ENCODE measurements at regions not wholly inside any gene's neighbourhood (a gene's known extent, or its start where the extent isn't known, plus 50 kb on each side); places are given as distances from the start of the nearest gene placed in this dataset.

DNA sequence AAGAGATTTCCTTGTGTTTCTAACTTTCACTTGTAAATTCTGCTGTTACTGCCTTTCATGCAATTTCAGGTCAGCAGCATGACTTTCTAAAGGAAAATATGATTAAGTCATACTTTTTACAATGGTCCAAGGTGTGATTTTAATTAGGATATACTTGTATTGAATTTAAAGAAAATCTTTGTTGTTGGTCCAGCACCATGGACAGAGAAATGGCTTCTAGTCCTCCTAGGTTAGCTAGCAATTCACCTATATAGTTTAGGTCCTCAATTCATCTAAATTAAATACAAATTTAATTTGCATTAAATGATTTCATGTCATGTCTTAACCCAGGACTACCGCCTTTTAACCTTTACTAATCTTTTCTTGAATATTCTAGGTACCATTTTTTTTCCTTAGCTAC is 304.9 kb upstream of the RPS6KA3 start:
- Histone ChIP-seq H3K27ac (ENCODE audit: extremely low read depth, low read depth, low read length) (no peak overlapping the region), H3K36me3 (ENCODE audit: control insufficient read depth in 2 of 2, insufficient read depth in 1 of 2, low read length in 2 of 2) (no peaks in the 10 kb centered on the region), H3K4me3 (ENCODE audit: low read depth, low read length) (no peak overlapping the region), H3K9me3 (ENCODE audit: control insufficient read depth, insufficient read depth, low read depth, low read length) (no peaks in the 10 kb centered on the region), H3K4me1 (ENCODE audit: control insufficient read depth, insufficient read depth, low read length) (no peaks in the 10 kb centered on the region)
- POLR2A ChIA-PET, result no interaction called here
- TF ChIP-seq, protein P1, sequence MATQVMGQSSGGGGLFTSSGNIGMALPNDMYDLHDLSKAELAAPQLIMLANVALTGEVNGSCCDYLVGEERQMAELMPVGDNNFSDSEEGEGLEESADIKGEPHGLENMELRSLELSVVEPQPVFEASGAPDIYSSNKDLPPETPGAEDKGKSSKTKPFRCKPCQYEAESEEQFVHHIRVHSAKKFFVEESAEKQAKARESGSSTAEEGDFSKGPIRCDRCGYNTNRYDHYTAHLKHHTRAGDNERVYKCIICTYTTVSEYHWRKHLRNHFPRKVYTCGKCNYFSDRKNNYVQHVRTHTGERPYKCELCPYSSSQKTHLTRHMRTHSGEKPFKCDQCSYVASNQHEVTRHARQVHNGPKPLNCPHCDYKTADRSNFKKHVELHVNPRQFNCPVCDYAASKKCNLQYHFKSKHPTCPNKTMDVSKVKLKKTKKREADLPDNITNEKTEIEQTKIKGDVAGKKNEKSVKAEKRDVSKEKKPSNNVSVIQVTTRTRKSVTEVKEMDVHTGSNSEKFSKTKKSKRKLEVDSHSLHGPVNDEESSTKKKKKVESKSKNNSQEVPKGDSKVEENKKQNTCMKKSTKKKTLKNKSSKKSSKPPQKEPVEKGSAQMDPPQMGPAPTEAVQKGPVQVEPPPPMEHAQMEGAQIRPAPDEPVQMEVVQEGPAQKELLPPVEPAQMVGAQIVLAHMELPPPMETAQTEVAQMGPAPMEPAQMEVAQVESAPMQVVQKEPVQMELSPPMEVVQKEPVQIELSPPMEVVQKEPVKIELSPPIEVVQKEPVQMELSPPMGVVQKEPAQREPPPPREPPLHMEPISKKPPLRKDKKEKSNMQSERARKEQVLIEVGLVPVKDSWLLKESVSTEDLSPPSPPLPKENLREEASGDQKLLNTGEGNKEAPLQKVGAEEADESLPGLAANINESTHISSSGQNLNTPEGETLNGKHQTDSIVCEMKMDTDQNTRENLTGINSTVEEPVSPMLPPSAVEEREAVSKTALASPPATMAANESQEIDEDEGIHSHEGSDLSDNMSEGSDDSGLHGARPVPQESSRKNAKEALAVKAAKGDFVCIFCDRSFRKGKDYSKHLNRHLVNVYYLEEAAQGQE (tag by site-specific recombination; IDR thresholded peaks at IDR 0.05), result peak; percentile 84
- TF ChIP-seq, protein P2, sequence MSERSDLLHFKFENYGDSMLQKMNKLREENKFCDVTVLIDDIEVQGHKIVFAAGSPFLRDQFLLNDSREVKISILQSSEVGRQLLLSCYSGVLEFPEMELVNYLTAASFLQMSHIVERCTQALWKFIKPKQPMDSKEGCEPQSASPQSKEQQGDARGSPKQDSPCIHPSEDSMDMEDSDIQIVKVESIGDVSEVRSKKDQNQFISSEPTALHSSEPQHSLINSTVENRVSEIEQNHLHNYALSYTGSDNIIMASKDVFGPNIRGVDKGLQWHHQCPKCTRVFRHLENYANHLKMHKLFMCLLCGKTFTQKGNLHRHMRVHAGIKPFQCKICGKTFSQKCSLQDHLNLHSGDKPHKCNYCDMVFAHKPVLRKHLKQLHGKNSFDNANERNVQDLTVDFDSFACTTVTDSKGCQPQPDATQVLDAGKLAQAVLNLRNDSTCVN (tag by site-specific recombination; optimal IDR thresholded peaks at IDR 0.05), result no peak
- no peak for TF ChIP-seq ZNF416 (tag by site-specific recombination; IDR thresholded peaks at IDR 0.05)
- CTCF ChIA-PET, result interaction anchor here (0.6 to 1.1 kb wide), 3 partner anchors 18 to 122 kb away, joined by 3 to 4 read pairs (median 3); no protein-coding TSS in a partner anchor

DNA sequence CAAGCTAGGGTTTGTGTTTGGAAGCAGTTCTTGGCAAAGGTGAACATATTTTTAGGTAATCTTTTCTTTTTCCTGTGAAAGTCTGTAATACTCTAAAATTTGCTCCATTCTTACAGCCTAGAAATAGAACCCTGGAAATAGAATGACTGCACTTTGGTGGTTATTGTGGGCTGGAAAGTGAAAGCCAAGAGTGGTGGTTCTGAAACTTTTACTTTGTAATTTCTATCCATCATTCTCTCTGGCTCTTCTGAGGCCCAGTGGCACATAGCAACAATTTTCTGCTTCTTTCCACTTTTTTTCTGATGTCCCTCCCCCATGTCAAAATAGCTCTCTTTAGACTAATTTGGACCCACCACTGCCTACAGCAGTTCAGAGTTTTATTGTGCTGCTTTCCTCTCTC is 300.4 kb upstream of the RPS6KA3 start:
- POLR2A ChIA-PET, result no interaction called here
- H3K9me3 ChIP-seq (ENCODE audit: control insufficient read depth, insufficient read depth, low read depth, low read length), result no peaks in the 10 kb centered on the region
- H3K36me3 ChIP-seq (ENCODE audit: control insufficient read depth in 2 of 2, insufficient read depth in 1 of 2, low read length in 2 of 2), result no peaks in the 10 kb centered on the region
- H3K4me1 ChIP-seq (ENCODE audit: control insufficient read depth, insufficient read depth, low read length), result no peaks in the 10 kb centered on the region
- TF ChIP-seq GLIS1 (tag by site-specific recombination; IDR thresholded peaks at IDR 0.05), result no peak
- no peak for TF ChIP-seq ZNF214 (tag by site-specific recombination; IDR thresholded peaks at IDR 0.05; ENCODE audit: borderline replicate concordance)
- TF ChIP-seq ZNF341 (tag by site-specific recombination; IDR thresholded peaks at IDR 0.05; ENCODE audit: low read depth), result no peak
- TF ChIP-seq ZNF423 (tag by site-specific recombination; IDR thresholded peaks at IDR 0.05), result no peak
- TF ChIP-seq, protein P3, sequence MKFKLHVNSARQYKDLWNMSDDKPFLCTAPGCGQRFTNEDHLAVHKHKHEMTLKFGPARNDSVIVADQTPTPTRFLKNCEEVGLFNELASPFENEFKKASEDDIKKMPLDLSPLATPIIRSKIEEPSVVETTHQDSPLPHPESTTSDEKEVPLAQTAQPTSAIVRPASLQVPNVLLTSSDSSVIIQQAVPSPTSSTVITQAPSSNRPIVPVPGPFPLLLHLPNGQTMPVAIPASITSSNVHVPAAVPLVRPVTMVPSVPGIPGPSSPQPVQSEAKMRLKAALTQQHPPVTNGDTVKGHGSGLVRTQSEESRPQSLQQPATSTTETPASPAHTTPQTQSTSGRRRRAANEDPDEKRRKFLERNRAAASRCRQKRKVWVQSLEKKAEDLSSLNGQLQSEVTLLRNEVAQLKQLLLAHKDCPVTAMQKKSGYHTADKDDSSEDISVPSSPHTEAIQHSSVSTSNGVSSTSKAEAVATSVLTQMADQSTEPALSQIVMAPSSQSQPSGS (tag by site-specific recombination; IDR thresholded peaks at IDR 0.05; ENCODE audit: low read depth), result no peak
- TF ChIP-seq ZNF473 (tag by site-specific recombination; IDR thresholded peaks at IDR 0.05), result no peak
- TF ChIP-seq ZNF585B (tag by site-specific recombination; IDR thresholded peaks at IDR 0.05), result no peak
- TF ChIP-seq ZNF707 (tag by site-specific recombination; IDR thresholded peaks at IDR 0.05), result no peak
- no peak for TF ChIP-seq ZNF10 (tag by site-specific recombination; IDR thresholded peaks at IDR 0.05)
- no peak for TF ChIP-seq ZNF558 (tag by site-specific recombination; IDR thresholded peaks at IDR 0.05)
- no peak for TF ChIP-seq ZNF426 (tag by site-specific recombination; IDR thresholded peaks at IDR 0.05)
- TF ChIP-seq ZNF664 (tag by site-specific recombination; IDR thresholded peaks at IDR 0.05), result no peak
- TF ChIP-seq ZNF311 (tag by site-specific recombination; IDR thresholded peaks at IDR 0.05; ENCODE audit: borderline replicate concordance), result no peak
- TF ChIP-seq, protein P4, sequence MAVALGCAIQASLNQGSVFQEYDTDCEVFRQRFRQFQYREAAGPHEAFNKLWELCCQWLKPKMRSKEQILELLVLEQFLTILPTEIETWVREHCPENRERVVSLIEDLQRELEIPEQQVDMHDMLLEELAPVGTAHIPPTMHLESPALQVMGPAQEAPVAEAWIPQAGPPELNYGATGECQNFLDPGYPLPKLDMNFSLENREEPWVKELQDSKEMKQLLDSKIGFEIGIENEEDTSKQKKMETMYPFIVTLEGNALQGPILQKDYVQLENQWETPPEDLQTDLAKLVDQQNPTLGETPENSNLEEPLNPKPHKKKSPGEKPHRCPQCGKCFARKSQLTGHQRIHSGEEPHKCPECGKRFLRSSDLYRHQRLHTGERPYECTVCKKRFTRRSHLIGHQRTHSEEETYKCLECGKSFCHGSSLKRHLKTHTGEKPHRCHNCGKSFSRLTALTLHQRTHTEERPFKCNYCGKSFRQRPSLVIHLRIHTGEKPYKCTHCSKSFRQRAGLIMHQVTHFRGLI (tag by site-specific recombination; IDR thresholded peaks at IDR 0.05), result no peak
- TF ChIP-seq IKZF3 (tag by site-specific recombination; IDR thresholded peaks at IDR 0.05), result no peak
- no peak for TF ChIP-seq ZNF530 (tag by site-specific recombination; IDR thresholded peaks at IDR 0.05; ENCODE audit: low read depth)
- TF ChIP-seq, protein P5, sequence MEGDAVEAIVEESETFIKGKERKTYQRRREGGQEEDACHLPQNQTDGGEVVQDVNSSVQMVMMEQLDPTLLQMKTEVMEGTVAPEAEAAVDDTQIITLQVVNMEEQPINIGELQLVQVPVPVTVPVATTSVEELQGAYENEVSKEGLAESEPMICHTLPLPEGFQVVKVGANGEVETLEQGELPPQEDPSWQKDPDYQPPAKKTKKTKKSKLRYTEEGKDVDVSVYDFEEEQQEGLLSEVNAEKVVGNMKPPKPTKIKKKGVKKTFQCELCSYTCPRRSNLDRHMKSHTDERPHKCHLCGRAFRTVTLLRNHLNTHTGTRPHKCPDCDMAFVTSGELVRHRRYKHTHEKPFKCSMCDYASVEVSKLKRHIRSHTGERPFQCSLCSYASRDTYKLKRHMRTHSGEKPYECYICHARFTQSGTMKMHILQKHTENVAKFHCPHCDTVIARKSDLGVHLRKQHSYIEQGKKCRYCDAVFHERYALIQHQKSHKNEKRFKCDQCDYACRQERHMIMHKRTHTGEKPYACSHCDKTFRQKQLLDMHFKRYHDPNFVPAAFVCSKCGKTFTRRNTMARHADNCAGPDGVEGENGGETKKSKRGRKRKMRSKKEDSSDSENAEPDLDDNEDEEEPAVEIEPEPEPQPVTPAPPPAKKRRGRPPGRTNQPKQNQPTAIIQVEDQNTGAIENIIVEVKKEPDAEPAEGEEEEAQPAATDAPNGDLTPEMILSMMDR (tag by site-specific recombination; IDR thresholded peaks at IDR 0.05), result no peak
- CTCF ChIA-PET, result interaction anchor here (0.5 to 1.4 kb wide), 2 partner anchors 37 to 1013 kb away, joined by 3 to 7 read pairs; no protein-coding TSS in a partner anchor
- no peak overlapping the region for H3K4me3 ChIP-seq (ENCODE audit: low read depth, low read length)
- no peak overlapping the region for H3K27ac ChIP-seq (ENCODE audit: extremely low read depth, low read depth, low read length)
